ENCODE measurements at regions not wholly inside any gene's neighbourhood (a gene's known extent, or its start where the extent isn't known, plus 50 kb on each side); places are given as distances from the start of the nearest gene placed in this dataset.

DNA sequence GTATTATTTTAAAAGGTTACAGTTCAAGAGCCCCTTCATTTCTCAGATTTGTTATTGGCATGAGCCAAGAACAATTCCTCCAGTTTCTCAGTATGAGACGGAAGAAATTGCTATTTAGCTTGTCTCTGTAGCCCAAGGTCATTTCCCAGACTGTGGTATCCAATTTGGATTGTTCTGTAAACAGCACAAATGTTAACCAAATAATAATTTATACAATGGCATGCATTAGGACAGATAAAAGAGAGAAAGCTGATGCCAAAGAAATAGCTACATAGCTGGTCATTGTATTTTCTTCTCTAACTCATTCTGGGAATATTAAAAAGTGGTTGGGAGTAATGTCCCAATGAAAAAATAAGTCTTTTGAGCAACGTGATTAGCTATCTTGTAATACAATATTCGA, 134.6 kb upstream of the NPY2R start:
- ChIA-PET CTCF (ENCODE audit: low intra/inter-chr PET ratio) (no interaction called here), POLR2A (no interaction called here)
- no TSS peak for BruUV-seq (replicated peaks)
- TF ChIP-seq CREBBP (IDR thresholded peaks at IDR 0.05; ENCODE audit: low read depth, low read length): no peak
- TF ChIP-seq MCM2 (IDR thresholded peaks at IDR 0.05; ENCODE audit: low read depth): no peak
- no peak for TF ChIP-seq CBX8 (IDR thresholded peaks at IDR 0.05; ENCODE audit: borderline replicate concordance, extremely low read depth, low read depth, low read length, poor library complexity, severe bottlenecking)
- no peak for TF ChIP-seq PHF8 (IDR thresholded peaks at IDR 0.05; ENCODE audit: borderline replicate concordance, low read length)
- TF ChIP-seq, protein P1, sequence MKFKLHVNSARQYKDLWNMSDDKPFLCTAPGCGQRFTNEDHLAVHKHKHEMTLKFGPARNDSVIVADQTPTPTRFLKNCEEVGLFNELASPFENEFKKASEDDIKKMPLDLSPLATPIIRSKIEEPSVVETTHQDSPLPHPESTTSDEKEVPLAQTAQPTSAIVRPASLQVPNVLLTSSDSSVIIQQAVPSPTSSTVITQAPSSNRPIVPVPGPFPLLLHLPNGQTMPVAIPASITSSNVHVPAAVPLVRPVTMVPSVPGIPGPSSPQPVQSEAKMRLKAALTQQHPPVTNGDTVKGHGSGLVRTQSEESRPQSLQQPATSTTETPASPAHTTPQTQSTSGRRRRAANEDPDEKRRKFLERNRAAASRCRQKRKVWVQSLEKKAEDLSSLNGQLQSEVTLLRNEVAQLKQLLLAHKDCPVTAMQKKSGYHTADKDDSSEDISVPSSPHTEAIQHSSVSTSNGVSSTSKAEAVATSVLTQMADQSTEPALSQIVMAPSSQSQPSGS (CRISPR knock-in tag; IDR thresholded peaks at IDR 0.05): no peak
- no peak for TF ChIP-seq ZNF586 (CRISPR knock-in tag; conservative IDR thresholded peaks at IDR 0.05)
- TF ChIP-seq, protein P2, sequence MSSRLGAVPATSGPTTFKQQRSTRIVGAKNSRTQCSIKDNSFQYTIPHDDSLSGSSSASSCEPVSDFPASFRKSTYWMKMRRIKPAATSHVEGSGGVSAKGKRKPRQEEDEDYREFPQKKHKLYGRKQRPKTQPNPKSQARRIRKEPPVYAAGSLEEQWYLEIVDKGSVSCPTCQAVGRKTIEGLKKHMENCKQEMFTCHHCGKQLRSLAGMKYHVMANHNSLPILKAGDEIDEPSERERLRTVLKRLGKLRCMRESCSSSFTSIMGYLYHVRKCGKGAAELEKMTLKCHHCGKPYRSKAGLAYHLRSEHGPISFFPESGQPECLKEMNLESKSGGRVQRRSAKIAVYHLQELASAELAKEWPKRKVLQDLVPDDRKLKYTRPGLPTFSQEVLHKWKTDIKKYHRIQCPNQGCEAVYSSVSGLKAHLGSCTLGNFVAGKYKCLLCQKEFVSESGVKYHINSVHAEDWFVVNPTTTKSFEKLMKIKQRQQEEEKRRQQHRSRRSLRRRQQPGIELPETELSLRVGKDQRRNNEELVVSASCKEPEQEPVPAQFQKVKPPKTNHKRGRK (tag; IDR thresholded peaks at IDR 0.05): no peak
- TF ChIP-seq TCF7 (IDR thresholded peaks at IDR 0.05; ENCODE audit: borderline replicate concordance): no peak
- no peak for TF ChIP-seq ZNF77 (CRISPR knock-in tag; IDR thresholded peaks at IDR 0.05)
- TF ChIP-seq SETDB1 (IDR thresholded peaks at IDR 0.05; ENCODE audit: low read length): no peak
- TF ChIP-seq YY1 (IDR thresholded peaks at IDR 0.05; ENCODE audit: borderline replicate concordance in 1 of 3, control insufficient read depth in 1 of 3, extremely low read depth in 1 of 3, insufficient read depth in 3 of 3, insufficient read length in 1 of 3, insufficient replicate concordance in 2 of 3, low read depth in 1 of 3, low read length in 2 of 3): no peak
- no peak for TF ChIP-seq NFE2 (IDR thresholded peaks at IDR 0.05; ENCODE audit: low read depth)
- TF ChIP-seq STAT5A (IDR thresholded peaks at IDR 0.05; ENCODE audit: borderline replicate concordance, low read length): no peak
- no peak for TF ChIP-seq IRF2 (CRISPR knock-in tag; IDR thresholded peaks at IDR 0.05)
- no peak for TF ChIP-seq JUN (IDR thresholded peaks at IDR 0.05; ENCODE audit: borderline replicate concordance, low read depth, low read length)
- TF ChIP-seq JUN (CRISPR knock-in tag; IDR thresholded peaks at IDR 0.05; ENCODE audit: borderline replicate concordance): no peak
- TF ChIP-seq ZNF274 (IDR thresholded peaks at IDR 0.05; ENCODE audit: borderline replicate concordance, low read depth, low read length): no peak
- no peak for TF ChIP-seq ARID2 (IDR thresholded peaks at IDR 0.05)
- no peak for TF ChIP-seq ZNF121 (CRISPR knock-in tag; conservative IDR thresholded peaks at IDR 0.05)
- TF ChIP-seq RBM25 (IDR thresholded peaks at IDR 0.05; ENCODE audit: low read depth, low read length, severe bottlenecking): no peak
- TF ChIP-seq, protein P3, sequence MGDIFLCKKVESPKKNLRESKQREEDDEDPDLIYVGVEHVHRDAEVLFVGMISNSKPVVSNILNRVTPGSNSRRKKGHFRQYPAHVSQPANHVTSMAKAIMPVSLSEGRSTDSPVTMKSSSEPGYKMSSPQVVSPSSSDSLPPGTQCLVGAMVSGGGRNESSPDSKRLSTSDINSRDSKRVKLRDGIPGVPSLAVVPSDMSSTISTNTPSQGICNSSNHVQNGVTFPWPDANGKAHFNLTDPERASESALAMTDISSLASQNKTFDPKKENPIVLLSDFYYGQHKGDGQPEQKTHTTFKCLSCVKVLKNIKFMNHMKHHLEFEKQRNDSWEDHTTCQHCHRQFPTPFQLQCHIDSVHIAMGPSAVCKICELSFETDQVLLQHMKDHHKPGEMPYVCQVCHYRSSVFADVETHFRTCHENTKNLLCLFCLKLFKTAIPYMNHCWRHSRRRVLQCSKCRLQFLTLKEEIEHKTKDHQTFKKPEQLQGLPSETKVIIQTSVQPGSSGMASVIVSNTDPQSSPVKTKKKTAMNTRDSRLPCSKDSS (IDR thresholded peaks at IDR 0.05; ENCODE audit: low read depth, partially characterized antibody): no peak
- FAIRE-seq (no peak), ATAC-seq (no peak), DNase-seq (ENCODE audit: extremely low read depth in 1 of 4, low spot score in 3 of 4) (no peak)
- H3K4me2 ChIP-seq (ENCODE audit: insufficient read depth, low read length): no peak overlapping the region
- intact Hi-C loops (cut with micrococcal nuclease) (no loop called here), in situ Hi-C loops (cut with MboI) (no loop called here)
- no peak overlapping the region for H3K4me3 ChIP-seq
- H3K36me3 ChIP-seq (ENCODE audit: control insufficient read depth, insufficient read depth, low read length): no peaks in the 10 kb centered on the region
- H3K9me1 ChIP-seq (ENCODE audit: control insufficient read depth, insufficient read depth, low read length): no peaks in the 10 kb centered on the region
- no peaks in the 10 kb centered on the region for H4K20me1 ChIP-seq (replicated peaks; ENCODE audit: control insufficient read depth, insufficient read depth, low read length)
- no peak overlapping the region for H3K9ac ChIP-seq (ENCODE audit: insufficient read depth in 1 of 2, low read depth in 2 of 2, low read length in 2 of 2)
- no peaks in the 10 kb centered on the region for H3K79me2 ChIP-seq (ENCODE audit: control insufficient read depth, insufficient read depth, low read length)
- H3K27ac ChIP-seq (ENCODE audit: extremely low read depth, low read depth, low read length): no peak overlapping the region
- H3K9me3 ChIP-seq (replicated peaks; ENCODE audit: control insufficient read depth, insufficient read depth, low read depth, low read length): no peaks in the 10 kb centered on the region
- 0% methylated on average over 3 of the region's 3 CpGs for WGBS (ENCODE audit: insufficient coverage, low coverage, missing lambda C conversion rate)
- no peaks in the 10 kb centered on the region for H3K4me1 ChIP-seq (replicated peaks in 1 of 2; ENCODE audit: control insufficient read depth in 2 of 2, insufficient read depth in 2 of 2, low read length in 2 of 2)
- no peaks in the 10 kb centered on the region for H3K27me3 ChIP-seq (ENCODE audit: control insufficient read depth in 2 of 2, insufficient read depth in 2 of 2, low read length in 2 of 2)
- H2AFZ ChIP-seq (ENCODE audit: low read depth, low read length): no peak overlapping the region

Measured in K562 (cell line).